SU-DHL-6 (cell line): ENCODE measurements at regions not wholly inside any gene's neighbourhood (a gene's known extent, or its start where the extent isn't known, plus 50 kb on each side); places are given as distances from the start of the nearest gene placed in this dataset.

Experiments used
- H2AFZ ChIP-seq: fragments of 200-600 bp; sonication (generic); 2 replicates; pipeline ENCODE4 v1.6.1; 2014; ENCODE audit warnings: low read depth, mild to moderate bottlenecking, moderate library complexity, mixed read lengths, antibody characterized with exemption, low read length; ENCODE audit not compliant: severe bottlenecking
- H3F3A ChIP-seq: fragments of 200-600 bp; shearing (Covaris generic); 2 replicates; pipeline ENCODE4 v1.6.0; 2016; ENCODE audit warnings: antibody characterized with exemption, mild to moderate bottlenecking; ENCODE audit not compliant: insufficient read depth
- H3K27ac ChIP-seq: fragments of 200-600 bp; sonication (generic); 2 replicates; pipeline ENCODE4 v1.5.1; 2016; ENCODE audit warnings: low read depth, mild to moderate bottlenecking, low read length, moderate library complexity, mixed read lengths
- H3K27me3 ChIP-seq: fragments of 200-600 bp; sonication (generic), shearing (Covaris generic); 2 replicates; pipeline ENCODE4 v1.6.0; 2014; ENCODE audit warnings: mild to moderate bottlenecking, low read length
- H3K36me3 ChIP-seq: fragments of 200-600 bp; sonication (generic); 2 replicates; pipeline ENCODE4 v1.6.1; 2014; ENCODE audit warnings: mild to moderate bottlenecking, low read length, mixed read lengths
- H3K4me2 ChIP-seq: fragments of 300-600, 200-600 bp; shearing (Covaris generic), sonication (generic); 2 replicates; pipeline ENCODE4 v1.6.0; 2014; ENCODE audit warnings: low read length, low read depth, mild to moderate bottlenecking; ENCODE audit not compliant: poor library complexity, severe bottlenecking
- H3K4me3 ChIP-seq: fragments of 200-600 bp; sonication (generic); 2 replicates; pipeline ENCODE4 v1.5.1; 2014; ENCODE audit warnings: antibody characterized with exemption, low read length, mild to moderate bottlenecking, mixed read lengths; ENCODE audit not compliant: insufficient read depth, poor library complexity, severe bottlenecking
- H3K79me2 ChIP-seq: fragments of 200-600 bp; sonication (generic); 2 replicates; pipeline ENCODE4 v1.6.1; 2014; ENCODE audit warnings: mild to moderate bottlenecking, low read length, moderate library complexity; ENCODE audit not compliant: insufficient read depth
- H3K9ac ChIP-seq: fragments of 200-600 bp; sonication (generic); 2 replicates; pipeline ENCODE4 v1.7.0; 2014; ENCODE audit warnings: mild to moderate bottlenecking, low read length
- H3K9me2 ChIP-seq: fragments of 200-600 bp; sonication (generic); replicated peaks from 2 replicates; pipeline ENCODE4 v1.6.1; 2014; ENCODE audit warnings: low read length; ENCODE audit not compliant: insufficient read depth
- H3K9me3 ChIP-seq: fragments of 200-600 bp; sonication (generic); 2 replicates; pipeline ENCODE4 v1.6.1; 2014; ENCODE audit warnings: low read length, mixed read lengths; ENCODE audit not compliant: insufficient read depth
- H4K20me1 ChIP-seq: fragments of 200-600 bp; sonication (generic); 2 replicates; pipeline ENCODE4 v1.6.1; 2014; ENCODE audit warnings: low read depth, mild to moderate bottlenecking, antibody characterized with exemption, low read length, moderate library complexity, mixed read lengths
- EZH2phosphoT487 ChIP-seq: fragments of 200-600 bp; sonication (generic), shearing (Covaris generic); conservative IDR thresholded peaks from 2 replicates; pipeline ENCODE4 v1.6.1; 2018; ENCODE audit warnings: mild to moderate bottlenecking, antibody characterized with exemption, low read length, moderate library complexity, mixed read lengths
- TF ChIP-seq, protein P1 (sequence below): fragments of 200-600 bp; sonication (generic); IDR thresholded peaks from one replicate; pipeline ENCODE4 v1.5.1; 2017; ENCODE audit warnings: antibody characterized with exemption, mild to moderate bottlenecking, low read length, moderate library complexity; ENCODE audit not compliant: insufficient read depth, poor library complexity, severe bottlenecking

DNA sequence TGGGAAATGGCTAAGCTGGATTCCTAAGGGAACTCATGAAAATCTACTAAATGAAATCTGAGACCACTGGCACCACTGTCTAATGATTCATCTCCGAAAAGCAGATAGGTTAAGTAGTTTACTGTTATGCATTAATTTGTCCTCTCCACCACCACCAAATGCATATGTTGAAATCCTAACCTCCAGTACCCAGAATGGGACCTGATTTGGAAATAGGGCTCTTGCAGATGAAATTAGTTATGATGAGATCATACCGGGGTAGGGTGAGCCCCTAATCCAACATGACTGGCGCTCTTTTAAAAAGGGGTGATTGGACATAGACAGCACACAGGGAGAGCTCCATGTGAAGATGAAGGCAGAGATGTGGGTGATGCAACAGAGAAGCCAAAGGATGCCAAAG, 124.9 kb upstream of the GUCY1A1 start:
- H3K36me3 ChIP-seq: no peaks in the 10 kb centered on the region
- H3K9ac ChIP-seq: no peak overlapping the region
- no peaks in the 10 kb centered on the region for H3K9me2 ChIP-seq
- no peak overlapping the region for H2AFZ ChIP-seq
- no peak overlapping the region for H3K4me3 ChIP-seq
- H3F3A ChIP-seq: no peaks in the 10 kb centered on the region
- no peak overlapping the region for H3K27ac ChIP-seq
- H4K20me1 ChIP-seq: no peaks in the 10 kb centered on the region
- H3K9me3 ChIP-seq: no peaks in the 10 kb centered on the region
- H3K4me2 ChIP-seq: no peak overlapping the region
- TF ChIP-seq, protein P1, sequence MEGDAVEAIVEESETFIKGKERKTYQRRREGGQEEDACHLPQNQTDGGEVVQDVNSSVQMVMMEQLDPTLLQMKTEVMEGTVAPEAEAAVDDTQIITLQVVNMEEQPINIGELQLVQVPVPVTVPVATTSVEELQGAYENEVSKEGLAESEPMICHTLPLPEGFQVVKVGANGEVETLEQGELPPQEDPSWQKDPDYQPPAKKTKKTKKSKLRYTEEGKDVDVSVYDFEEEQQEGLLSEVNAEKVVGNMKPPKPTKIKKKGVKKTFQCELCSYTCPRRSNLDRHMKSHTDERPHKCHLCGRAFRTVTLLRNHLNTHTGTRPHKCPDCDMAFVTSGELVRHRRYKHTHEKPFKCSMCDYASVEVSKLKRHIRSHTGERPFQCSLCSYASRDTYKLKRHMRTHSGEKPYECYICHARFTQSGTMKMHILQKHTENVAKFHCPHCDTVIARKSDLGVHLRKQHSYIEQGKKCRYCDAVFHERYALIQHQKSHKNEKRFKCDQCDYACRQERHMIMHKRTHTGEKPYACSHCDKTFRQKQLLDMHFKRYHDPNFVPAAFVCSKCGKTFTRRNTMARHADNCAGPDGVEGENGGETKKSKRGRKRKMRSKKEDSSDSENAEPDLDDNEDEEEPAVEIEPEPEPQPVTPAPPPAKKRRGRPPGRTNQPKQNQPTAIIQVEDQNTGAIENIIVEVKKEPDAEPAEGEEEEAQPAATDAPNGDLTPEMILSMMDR: no peak
- TF ChIP-seq EZH2phosphoT487: no peak
- H3K79me2 ChIP-seq: no peaks in the 10 kb centered on the region
- no peaks in the 10 kb centered on the region for H3K27me3 ChIP-seq

DNA sequence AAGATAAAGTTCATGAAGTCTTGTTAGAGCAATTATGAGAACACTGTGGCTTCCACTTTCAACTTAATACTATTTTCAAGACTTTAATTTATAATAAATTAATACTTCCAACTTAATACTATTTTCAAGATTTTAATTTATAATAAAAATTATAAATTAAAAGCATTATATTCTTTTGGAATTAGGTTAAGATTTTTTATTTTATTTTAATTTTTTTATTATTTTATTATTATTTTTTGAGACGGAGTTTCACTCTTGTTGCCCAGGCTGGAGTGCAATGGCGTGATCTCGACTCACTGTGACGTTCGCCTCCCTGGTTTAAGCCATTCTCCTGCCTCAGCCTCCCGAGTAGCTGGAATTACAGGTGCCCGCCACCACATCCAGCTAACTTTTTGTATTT, 126.0 kb upstream of the GUCY1A1 start:
- no peaks in the 10 kb centered on the region for H3K9me3 ChIP-seq
- H3K79me2 ChIP-seq: no peaks in the 10 kb centered on the region
- TF ChIP-seq, protein P1: no peak
- TF ChIP-seq EZH2phosphoT487: no peak
- no peak overlapping the region for H3K4me3 ChIP-seq
- H3K27ac ChIP-seq: no peak overlapping the region
- no peak overlapping the region for H3K4me2 ChIP-seq
- no peak overlapping the region for H3K9ac ChIP-seq
- no peaks in the 10 kb centered on the region for H3K36me3 ChIP-seq
- H2AFZ ChIP-seq: no peak overlapping the region
- H3K27me3 ChIP-seq: no peaks in the 10 kb centered on the region
- H3K9me2 ChIP-seq: no peaks in the 10 kb centered on the region
- no peaks in the 10 kb centered on the region for H3F3A ChIP-seq
- no peaks in the 10 kb centered on the region for H4K20me1 ChIP-seq

DNA sequence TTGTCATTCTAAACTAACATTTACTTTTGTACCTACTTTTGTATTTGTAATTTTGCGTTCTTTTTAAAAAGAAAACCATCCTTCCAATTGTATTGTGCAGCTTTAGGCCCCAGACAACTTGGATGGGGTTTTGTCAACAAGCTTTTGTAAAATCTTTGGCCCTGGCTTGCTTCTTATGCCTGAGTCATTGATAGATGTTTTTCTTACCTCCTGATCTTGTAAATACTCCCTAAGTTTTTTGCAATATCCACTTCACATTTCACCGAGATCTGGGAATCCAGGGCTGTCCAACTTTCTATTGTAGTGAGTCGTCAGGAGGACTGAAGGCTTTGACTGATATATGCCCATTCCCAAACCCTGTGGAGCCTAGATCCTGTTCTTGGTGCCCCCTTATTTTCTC, 126.9 kb upstream of the GUCY1A1 start:
- Histone ChIP-seq H3K36me3 (no peaks in the 10 kb centered on the region), H4K20me1 (no peaks in the 10 kb centered on the region), H3K27ac (no peak overlapping the region), H3K4me3 (no peak overlapping the region), H2AFZ (no peak overlapping the region), H3K9me2 (no peaks in the 10 kb centered on the region), H3K4me2 (no peak overlapping the region), H3K9me3 (no peaks in the 10 kb centered on the region), H3K9ac (no peak overlapping the region), H3F3A (no peaks in the 10 kb centered on the region), H3K27me3 (no peaks in the 10 kb centered on the region), H3K79me2 (no peaks in the 10 kb centered on the region)
- no peak for TF ChIP-seq EZH2phosphoT487
- TF ChIP-seq, protein P1: no peak
